Activated T-helper 17 cell treated with anti-CD3 and anti-CD28 coated beads, Interleukin-2, amount 50 U/mL, for 72 hours (primary cell): ENCODE measurements at regions not wholly inside any gene's neighbourhood (a gene's known extent, or its start where the extent isn't known, plus 50 kb on each side); places are given as distances from the start of the nearest gene placed in this dataset.
"Not testable (repeated sequence)": the region's sequence is repeated elsewhere in the genome, so short reads cannot be mapped to it uniquely, and the experiment has no call there.

Experiments
- ATAC-seq: fragments of 150-1000 bp; cut with Tn5 transposase; replicated peaks from 2 replicates; pipeline ENCODE4 v1.10.0; 2021; ENCODE audit warnings: mild to moderate bottlenecking, moderate library complexity
- H3K27ac Mint-ChIP-seq: one replicate; pipeline ENCODE4 v1.8.0; 2022; ENCODE audit warnings: mixed read lengths
- H3K27me3 Mint-ChIP-seq: one replicate; pipeline ENCODE4 v1.8.0; 2022; ENCODE audit warnings: mixed read lengths
- H3K36me3 Mint-ChIP-seq: one replicate; pipeline ENCODE4 v1.8.0; 2022; ENCODE audit warnings: low read depth, mild to moderate bottlenecking, mixed read lengths
- H3K4me1 Mint-ChIP-seq: one replicate; pipeline ENCODE4 v1.8.0; 2022; ENCODE audit warnings: mixed read lengths
- H3K4me3 Mint-ChIP-seq: one replicate; pipeline ENCODE4 v1.8.0; 2022; ENCODE audit warnings: mild to moderate bottlenecking, mixed read lengths
- H3K9me3 Mint-ChIP-seq: one replicate; pipeline ENCODE4 v1.8.0; 2022; ENCODE audit warnings: mixed read lengths

DNA sequence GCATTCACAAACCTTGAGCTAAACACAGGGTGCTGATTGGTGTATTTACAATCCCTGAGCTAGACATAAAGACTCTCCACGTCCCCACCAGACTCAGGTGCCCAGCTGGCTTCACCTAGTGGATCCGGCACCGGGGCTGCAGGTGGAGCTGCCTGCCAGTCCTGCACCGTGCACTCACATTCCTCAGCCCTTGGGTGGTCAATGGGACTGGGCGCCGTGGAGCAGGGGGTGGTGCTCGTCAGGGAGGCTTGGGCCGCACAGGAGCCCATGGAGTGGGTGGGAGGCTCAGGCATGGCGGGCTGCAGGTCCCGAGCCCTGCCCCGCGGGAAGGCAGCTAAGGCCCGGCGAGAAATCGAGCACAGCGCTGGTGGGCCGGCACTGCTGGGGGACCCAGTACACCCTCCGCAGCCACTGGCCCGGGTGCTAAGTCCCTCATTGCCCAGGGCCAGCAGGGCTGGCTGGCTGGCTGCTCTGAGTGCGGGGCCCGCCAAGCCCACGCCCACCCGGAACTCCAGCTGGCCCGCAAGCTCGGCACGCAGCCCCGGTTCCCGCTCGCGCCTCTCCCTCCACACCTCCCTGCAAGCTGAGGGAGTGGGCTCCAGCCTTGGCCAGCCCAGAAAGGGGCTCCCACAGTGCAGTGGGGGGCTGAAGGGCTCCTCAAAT lies 622.2 kb upstream of the ADGRL2 start:
- H3K27me3 Mint-ChIP-seq = not testable (repeated sequence)

DNA sequence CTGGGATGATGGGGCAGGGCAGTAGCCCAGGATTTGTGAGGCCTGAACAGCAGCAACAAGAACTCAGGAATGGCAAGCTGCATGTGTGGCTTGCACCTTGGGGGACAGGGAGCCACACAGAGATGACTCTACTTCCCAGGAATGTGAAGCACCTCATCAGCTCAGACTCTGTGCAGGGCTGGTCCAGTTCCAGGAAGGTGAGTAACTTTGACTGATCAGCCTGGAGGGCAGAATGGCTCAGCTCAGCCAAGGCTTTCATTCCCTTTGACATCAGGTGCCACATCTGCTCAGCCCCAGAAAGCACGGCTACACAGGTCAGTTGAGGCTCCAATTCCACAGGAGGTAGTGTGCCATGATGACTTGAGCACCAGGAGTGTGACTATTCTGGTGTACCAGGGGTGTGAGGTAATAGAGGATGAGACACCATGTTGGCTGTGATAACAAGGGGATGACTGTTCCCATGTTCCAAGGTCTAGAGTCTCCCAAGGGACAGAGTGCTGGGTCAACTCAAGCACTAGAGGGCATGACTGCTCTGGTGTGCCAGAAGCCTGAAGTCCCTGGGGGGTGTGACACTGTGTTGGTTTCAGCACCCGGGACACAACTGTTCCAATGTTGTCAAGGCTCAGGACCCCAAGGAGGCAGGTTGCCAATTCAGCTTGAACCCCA lies 625.8 kb upstream of the ADGRL2 start:
- no peaks in the 10 kb centered on the region for H3K4me1 Mint-ChIP-seq
- no peak overlapping the region for H3K27ac Mint-ChIP-seq
- H3K9me3 Mint-ChIP-seq = peaks cover 7% of the 10 kb centered on the region
- H3K27me3 Mint-ChIP-seq = no peaks in the 10 kb centered on the region
- no peak for ATAC-seq
- no peaks in the 10 kb centered on the region for H3K36me3 Mint-ChIP-seq
- H3K4me3 Mint-ChIP-seq = no peak overlapping the region

More for the DNA sequence above, 622.2 kb upstream of the ADGRL2 start:
- not testable (repeated sequence) for H3K36me3 Mint-ChIP-seq, ATAC-seq, H3K4me1 Mint-ChIP-seq, H3K27ac Mint-ChIP-seq, H3K4me3 Mint-ChIP-seq
- H3K9me3 Mint-ChIP-seq = peaks cover 19% of the 10 kb centered on the region

DNA sequence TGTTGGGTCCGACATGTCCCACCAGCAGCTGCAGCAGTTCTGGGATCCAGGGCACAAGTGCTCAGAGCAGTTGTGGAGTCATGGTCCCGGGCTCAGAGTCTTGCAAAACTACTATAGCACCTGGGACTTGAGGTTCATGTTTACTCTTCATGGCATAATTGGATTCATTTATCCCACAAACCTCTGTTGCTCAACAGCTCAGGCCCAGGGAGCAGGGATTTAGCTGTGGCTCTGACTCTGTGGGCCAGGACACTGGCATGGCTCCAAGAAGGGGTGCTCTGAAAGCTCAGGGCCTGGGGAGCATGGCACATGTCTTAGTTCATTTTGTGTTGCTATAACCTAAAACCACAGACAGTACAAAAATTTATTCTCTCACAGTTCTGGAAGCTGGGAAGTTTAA lies 626.7 kb upstream of the ADGRL2 start:
- Mint-ChIP-seq H3K4me1 (no peaks in the 10 kb centered on the region), H3K36me3 (no peaks in the 10 kb centered on the region), H3K27ac (no peak overlapping the region), H3K9me3 (peaks cover 3% of the 10 kb centered on the region), H3K27me3 (no peaks in the 10 kb centered on the region), H3K4me3 (no peak overlapping the region)
- no peak for ATAC-seq

DNA sequence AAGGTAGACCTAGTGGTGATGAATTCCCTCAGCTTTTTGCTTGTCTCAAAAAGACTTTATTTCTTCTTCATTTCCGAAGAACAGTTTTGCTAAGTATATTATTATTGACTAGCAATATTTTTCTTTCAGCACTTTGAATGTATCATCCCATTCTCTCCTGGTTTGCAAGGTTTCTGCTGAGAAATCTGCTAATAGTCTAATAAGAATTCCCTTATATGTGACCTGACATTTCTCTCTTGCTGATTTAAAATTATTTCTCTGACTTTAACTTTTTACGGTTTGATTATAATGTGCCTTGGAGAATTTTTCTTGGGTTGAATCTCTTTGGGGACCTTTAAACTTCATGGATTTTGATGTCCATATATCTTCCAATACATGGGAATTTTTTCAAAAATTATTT lies 628.3 kb upstream of the ADGRL2 start:
- Mint-ChIP-seq H3K4me1 (no peaks in the 10 kb centered on the region), H3K27ac (no peak overlapping the region), H3K9me3 (peaks cover 3% of the 10 kb centered on the region), H3K36me3 (no peaks in the 10 kb centered on the region), H3K27me3 (no peaks in the 10 kb centered on the region), H3K4me3 (no peak overlapping the region)
- no peak for ATAC-seq

DNA sequence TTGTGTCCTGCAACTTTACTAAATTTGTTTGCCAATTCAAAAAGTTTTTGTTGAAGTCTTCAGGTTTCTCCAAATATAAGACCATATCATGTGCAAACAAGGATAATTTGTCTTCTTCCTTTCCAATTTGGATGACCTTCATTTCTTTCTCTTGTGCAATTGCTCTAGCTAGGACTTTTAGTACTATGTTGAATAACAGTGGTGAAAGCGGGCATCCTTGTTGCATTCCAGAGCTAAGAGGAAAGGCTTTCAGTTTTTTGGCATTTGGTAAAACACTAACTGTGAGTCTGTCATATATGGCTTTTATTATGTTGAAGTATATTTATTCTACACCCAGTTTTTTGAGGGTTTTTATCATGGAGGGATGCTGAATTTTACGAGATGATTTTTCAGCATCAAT lies 630.0 kb upstream of the ADGRL2 start:
- no peak for ATAC-seq
- Mint-ChIP-seq H3K27me3 (no peaks in the 10 kb centered on the region), H3K36me3 (no peaks in the 10 kb centered on the region), H3K9me3 (peaks cover 3% of the 10 kb centered on the region), H3K4me1 (no peaks in the 10 kb centered on the region), H3K4me3 (no peak overlapping the region), H3K27ac (no peak overlapping the region)

DNA sequence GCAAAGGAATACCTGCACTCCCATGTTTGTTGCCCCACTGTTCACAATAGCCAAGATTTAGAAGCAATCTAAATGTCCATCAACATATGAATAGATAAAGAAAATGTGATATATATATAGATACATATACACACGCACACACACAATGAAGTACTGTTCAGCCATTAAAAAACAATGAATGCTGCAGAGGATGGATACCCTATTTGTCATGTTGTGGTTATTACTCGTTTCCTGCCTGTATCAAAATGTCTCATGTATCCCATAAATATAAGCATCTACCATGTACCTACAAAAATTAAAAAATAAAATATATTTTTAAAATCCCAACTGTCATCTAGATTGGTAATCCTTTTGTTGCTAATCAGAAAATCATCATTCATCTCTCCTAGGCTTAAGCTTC lies 634.8 kb upstream of the ADGRL2 start:
- H3K4me1 Mint-ChIP-seq = no peaks in the 10 kb centered on the region
- peaks cover 12% of the 10 kb centered on the region for H3K9me3 Mint-ChIP-seq
- H3K4me3 Mint-ChIP-seq = no peak overlapping the region
- H3K27me3 Mint-ChIP-seq = no peaks in the 10 kb centered on the region
- no peak for ATAC-seq
- no peak overlapping the region for H3K27ac Mint-ChIP-seq
- H3K36me3 Mint-ChIP-seq = no peaks in the 10 kb centered on the region

DNA sequence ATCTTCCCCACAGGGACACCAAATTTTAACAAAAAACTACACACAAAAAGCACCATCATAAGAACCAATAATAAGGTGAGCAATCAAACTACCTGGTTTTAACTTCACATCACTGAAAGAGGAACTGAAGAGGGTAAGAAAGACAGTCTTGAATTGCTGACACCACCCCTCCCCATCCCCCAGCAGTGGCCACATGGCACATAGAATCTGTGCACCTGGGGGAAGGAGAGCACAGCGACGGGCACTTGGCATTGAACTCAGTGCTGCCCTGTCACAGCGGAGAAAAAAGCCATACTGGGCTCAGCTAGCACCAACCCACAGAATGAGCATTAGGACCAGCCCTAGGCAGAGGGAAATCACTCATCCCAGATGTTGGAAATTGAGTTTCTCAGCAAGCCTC lies 640.0 kb upstream of the ADGRL2 start:
- peaks cover 20% of the 10 kb centered on the region for H3K9me3 Mint-ChIP-seq
- no peak overlapping the region for H3K4me3 Mint-ChIP-seq
- no peaks in the 10 kb centered on the region for H3K27me3 Mint-ChIP-seq
- no peaks in the 10 kb centered on the region for H3K4me1 Mint-ChIP-seq
- no peaks in the 10 kb centered on the region for H3K36me3 Mint-ChIP-seq
- ATAC-seq = no peak
- no peak overlapping the region for H3K27ac Mint-ChIP-seq

DNA sequence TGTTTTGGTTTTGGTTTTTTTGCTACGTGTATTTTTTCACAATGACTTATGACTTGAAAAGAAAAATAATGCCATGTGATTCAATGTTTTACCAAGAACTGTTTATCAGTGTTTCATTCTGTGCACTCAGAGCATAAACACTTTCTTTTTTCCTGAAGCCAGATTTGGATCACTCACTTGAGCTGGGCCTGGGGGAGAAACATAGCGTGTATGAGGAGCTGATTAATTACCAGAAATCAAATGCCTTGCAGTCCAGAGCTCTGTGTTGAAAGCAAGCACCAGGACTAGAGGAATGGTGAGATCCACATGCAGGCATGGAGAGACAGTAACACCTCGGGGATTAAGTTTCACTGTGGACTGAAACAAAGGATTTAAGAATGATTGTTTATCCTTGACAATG lies 642.1 kb upstream of the ADGRL2 start:
- no peaks in the 10 kb centered on the region for H3K36me3 Mint-ChIP-seq
- no peak overlapping the region for H3K4me3 Mint-ChIP-seq
- no peaks in the 10 kb centered on the region for H3K27me3 Mint-ChIP-seq
- no peaks in the 10 kb centered on the region for H3K4me1 Mint-ChIP-seq
- peaks cover 14% of the 10 kb centered on the region for H3K9me3 Mint-ChIP-seq
- no peak overlapping the region for H3K27ac Mint-ChIP-seq
- no peak for ATAC-seq

DNA sequence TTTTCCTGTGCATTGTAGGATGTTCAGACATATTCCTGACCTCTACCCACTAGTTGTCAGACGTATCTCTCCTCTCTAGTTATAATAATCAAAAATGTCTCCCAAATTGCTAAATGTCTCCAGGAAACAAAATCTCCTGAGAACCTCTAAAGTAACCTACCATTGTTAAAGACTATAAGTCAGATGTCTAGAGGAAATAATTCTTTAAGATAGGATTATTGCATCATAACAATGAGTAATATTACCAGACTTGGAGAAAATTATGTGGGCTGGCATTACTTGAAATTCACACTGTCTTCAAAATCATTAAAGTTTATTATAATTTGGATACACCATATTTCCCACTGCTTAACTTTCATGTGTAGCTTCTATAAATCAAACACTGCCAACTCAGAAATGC lies 643.0 kb upstream of the ADGRL2 start:
- Mint-ChIP-seq H3K27me3 (no peaks in the 10 kb centered on the region), H3K9me3 (peaks cover 15% of the 10 kb centered on the region), H3K4me3 (no peak overlapping the region), H3K27ac (no peak overlapping the region), H3K36me3 (no peaks in the 10 kb centered on the region), H3K4me1 (no peaks in the 10 kb centered on the region)
- ATAC-seq = no peak

DNA sequence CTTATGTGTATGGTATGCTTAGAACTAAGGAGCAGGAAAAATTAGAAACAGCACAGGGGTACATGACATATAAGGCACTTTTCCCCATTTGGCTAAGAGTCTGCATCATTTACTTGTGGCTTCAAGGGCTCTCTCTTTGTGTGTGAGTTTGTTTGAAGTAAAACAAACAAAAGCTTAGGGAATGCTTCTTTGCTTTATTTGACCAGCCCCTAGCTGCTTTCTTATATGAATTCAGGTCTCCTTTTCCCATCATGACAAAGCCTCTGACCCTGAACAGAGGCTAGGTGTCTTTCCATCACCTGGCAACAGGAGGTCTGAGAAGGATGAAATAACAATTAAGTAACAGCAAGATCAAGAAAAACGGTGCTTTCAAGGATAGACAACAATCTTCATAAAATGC lies 643.8 kb upstream of the ADGRL2 start:
- Mint-ChIP-seq H3K36me3 (no peaks in the 10 kb centered on the region), H3K27me3 (no peaks in the 10 kb centered on the region), H3K4me1 (no peaks in the 10 kb centered on the region), H3K9me3 (peaks cover 13% of the 10 kb centered on the region), H3K4me3 (no peak overlapping the region), H3K27ac (no peak overlapping the region)
- no peak for ATAC-seq

DNA sequence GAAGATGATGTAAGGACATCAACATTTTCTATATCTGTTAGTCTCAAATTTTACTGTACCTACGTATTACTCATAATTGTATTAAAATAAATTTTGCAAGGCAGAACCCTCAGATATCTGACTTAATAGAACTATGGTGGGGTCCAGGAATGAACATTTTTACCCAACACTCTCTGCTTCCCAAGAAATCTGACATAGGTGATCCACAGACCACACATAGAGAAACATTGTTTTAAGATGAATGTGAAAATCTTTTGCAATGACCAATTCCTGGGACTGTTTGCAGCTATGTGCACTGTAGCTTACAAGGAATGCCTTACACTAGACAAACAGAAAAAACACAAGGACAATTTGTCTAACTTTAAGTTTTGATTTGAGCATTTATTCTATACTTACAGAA lies 645.6 kb upstream of the ADGRL2 start:
- no peak overlapping the region for H3K4me3 Mint-ChIP-seq
- ATAC-seq = no peak
- H3K27ac Mint-ChIP-seq = no peak overlapping the region
- no peaks in the 10 kb centered on the region for H3K4me1 Mint-ChIP-seq
- H3K27me3 Mint-ChIP-seq = no peaks in the 10 kb centered on the region
- H3K9me3 Mint-ChIP-seq = peaks cover 17% of the 10 kb centered on the region
- no peaks in the 10 kb centered on the region for H3K36me3 Mint-ChIP-seq

DNA sequence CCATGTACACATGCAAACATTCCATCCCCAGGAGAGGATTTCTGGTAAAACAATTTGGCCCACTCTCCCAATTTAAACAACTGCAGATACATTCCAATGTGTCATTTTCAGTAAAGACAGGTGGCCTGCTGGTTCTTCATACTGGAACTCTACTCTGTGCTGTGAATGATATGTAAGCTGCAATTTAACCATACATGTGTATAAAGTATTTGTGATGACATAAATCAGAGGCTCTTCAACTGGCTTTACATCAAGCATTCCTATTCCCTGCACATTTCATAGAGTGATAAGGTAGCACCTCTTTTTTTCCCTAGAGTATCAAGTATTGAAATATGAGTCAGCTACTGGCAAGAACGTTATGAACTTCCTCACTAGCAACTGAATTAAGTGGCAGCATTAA lies 649.5 kb upstream of the ADGRL2 start:
- Mint-ChIP-seq H3K4me1 (no peaks in the 10 kb centered on the region), H3K9me3 (peaks cover 14% of the 10 kb centered on the region), H3K27me3 (no peaks in the 10 kb centered on the region), H3K4me3 (no peak overlapping the region), H3K36me3 (no peaks in the 10 kb centered on the region), H3K27ac (no peak overlapping the region)
- no peak for ATAC-seq

DNA sequence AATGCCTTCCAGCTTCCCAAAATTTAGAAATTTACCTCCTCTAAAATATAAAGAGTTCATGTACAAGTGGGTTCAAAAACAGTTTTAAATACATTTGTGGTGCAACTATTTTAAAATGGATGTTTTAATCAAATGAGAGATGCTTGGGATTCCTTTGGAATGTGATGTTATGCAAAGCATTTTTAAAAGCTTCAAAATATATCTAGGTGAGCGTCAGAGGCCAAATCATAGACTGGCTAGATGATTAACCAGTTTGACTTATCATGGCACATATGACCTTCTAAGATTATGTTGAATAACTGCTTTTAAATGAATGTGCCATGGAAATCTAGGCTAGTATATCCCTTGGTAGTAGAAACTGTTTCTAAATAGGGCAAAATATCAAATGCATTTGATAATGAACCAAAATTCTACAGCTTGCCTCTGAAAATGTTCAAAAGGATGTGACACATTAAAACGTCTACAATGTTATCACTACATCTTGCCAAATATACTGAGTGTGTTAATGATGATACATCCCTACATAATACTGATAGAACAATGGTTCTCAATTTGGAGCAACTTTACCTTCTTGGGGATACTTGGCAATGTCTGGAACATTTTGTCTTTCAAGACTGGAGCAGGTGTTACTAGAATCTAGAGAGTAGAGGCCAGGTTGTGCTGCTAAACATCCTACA lies 650.9 kb upstream of the ADGRL2 start:
- Mint-ChIP-seq H3K27me3 (no peaks in the 10 kb centered on the region), H3K36me3 (no peaks in the 10 kb centered on the region), H3K9me3 (peaks cover 17% of the 10 kb centered on the region), H3K27ac (no peak overlapping the region), H3K4me1 (no peaks in the 10 kb centered on the region), H3K4me3 (no peak overlapping the region)
- no peak for ATAC-seq

DNA sequence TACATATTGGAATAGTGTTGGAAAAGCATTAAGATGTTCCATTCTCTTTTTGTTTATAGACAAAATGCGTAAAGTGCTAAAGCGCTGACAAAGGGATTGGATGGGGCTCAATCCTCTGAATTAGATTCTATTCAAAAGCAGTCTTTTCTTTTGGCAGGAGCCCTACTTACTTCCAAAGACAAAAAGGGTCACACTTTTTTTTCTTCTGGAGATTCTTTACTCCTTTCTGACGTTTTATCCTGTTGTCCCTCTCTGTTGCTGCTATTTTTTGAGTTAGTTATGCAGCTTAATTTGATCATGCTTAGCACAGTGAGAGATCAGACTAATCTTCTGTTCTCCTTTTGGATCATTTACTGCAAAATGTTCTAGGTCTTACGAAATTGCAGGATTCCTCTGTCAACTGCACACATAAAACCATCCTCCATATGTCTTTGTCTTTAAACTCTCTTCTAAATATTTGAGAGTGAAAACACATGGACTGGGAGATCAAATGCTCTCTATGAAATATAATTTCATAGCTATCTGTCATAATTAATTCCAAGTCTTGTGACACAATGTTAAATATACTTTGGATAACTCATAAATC lies 656.4 kb upstream of the ADGRL2 start:
- no peaks in the 10 kb centered on the region for H3K4me1 Mint-ChIP-seq
- H3K27me3 Mint-ChIP-seq = no peaks in the 10 kb centered on the region
- no peak overlapping the region for H3K4me3 Mint-ChIP-seq
- no peaks in the 10 kb centered on the region for H3K36me3 Mint-ChIP-seq
- H3K9me3 Mint-ChIP-seq = peaks cover 14% of the 10 kb centered on the region
- no peak for ATAC-seq
- no peak overlapping the region for H3K27ac Mint-ChIP-seq
